GM19463 (cell line): ENCODE measurements at regions not wholly inside any gene's neighbourhood (a gene's known extent, or its start where the extent isn't known, plus 50 kb on each side); places are given as distances from the start of the nearest gene placed in this dataset.
A peak's percentile ranks its signal among the peaks of the same experiment; 100 is the strongest.

Experiments
- ATAC-seq: cut with Tn5 transposase; IDR thresholded peaks from one replicate; pipeline ENCODE4 v1.9.1; 2021; ENCODE audit warnings: mild to moderate bottlenecking, moderate library complexity; ENCODE audit not compliant: unreplicated experiment

DNA sequence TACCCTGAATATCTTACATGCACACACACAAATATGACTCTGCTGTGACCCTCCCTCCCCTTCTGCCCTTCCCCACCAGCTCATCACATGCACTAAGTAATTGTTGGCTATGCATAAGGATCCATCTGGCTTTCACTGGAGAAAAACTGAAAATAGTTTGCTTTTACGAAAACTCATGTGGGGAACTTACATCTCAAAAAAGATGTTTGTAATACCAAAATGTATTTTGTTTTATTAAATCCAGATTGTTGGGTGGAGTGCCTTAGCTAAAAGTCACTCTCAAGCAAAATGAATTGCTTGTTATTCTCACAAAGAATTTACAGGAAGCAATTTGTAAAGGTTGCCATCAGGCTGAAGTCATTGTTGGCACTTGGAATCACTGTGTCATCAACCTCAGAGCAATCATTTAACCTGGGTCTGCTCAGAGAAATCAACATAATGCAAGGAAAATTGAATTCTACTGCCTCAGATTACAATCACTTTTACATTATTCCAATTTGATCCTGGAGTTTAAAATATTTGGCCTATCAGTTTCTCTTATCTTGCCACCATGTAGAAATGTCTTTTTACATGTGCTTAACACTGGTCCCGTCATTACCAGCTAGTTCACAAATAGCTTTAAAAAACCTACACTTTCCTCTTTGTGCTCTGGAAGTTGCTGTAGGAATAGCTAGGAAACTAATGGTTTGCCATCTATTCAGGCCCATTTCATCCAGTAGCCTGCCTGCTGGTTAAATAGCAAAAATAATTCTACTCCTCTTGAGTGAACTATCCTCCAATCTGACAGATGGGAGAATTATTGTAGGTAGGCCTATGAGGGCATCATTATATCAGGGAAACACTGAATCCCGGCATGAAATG, 90.3 kb upstream of the TMEM17 start:
- ATAC-seq, result no peak

DNA sequence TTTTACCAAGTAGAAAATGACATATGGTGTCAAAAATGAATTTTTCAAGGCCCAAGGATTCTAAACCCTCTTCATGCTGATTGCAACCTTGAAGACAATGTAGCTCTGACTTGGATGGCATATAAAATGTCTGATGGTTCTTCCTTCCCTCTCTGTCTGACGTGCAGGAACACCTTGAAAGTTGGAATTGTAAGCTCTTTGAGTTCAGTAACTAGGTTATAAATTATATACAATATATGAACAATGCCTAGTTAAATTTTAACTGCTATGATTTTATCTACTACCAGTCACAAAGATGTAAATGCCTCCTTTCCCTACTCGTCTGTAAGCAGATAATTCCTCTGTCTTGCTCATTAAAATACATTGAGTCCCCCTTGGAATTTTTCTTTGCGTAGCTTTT, 89.5 kb upstream of the TMEM17 start:
- no peak for ATAC-seq

DNA sequence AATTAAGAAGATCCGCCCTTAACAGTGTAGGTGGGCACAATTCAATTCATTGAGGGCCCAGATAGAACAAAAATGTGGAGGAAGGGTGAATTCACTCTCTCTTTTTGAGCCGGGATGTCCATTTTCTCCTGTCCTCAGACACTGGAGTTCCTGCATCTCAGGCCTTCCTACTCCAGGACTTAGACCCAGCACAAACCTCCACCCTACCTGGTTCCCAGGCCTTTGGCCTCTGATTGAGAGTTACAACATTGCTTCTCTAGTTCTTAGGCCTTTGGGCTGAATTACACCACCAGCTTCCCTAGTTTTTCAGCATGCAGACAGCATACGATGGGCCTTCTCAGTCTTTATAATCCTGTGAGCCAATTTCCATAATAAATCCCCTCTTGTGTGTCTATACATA, 87.8 kb upstream of the TMEM17 start:
- ATAC-seq, result no peak

DNA sequence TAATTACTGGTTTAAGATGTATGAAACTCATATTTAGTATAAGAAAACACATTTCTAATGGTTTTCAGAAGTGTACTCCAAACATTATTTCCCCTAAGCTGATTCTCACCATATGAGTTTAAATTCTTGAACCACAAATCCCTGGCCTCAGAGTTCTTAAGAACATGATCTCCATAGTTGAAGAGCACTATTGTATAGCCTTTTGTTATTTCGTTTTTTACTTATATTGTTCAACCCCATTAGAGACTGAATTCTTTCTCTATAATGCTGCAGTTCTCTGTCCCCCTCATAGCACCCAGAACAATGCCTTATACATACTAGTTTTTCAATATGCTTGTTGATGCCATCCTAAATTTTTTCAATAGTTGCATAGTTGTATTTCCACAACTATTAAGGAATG, 85.5 kb upstream of the TMEM17 start:
- ATAC-seq, result no peak

DNA sequence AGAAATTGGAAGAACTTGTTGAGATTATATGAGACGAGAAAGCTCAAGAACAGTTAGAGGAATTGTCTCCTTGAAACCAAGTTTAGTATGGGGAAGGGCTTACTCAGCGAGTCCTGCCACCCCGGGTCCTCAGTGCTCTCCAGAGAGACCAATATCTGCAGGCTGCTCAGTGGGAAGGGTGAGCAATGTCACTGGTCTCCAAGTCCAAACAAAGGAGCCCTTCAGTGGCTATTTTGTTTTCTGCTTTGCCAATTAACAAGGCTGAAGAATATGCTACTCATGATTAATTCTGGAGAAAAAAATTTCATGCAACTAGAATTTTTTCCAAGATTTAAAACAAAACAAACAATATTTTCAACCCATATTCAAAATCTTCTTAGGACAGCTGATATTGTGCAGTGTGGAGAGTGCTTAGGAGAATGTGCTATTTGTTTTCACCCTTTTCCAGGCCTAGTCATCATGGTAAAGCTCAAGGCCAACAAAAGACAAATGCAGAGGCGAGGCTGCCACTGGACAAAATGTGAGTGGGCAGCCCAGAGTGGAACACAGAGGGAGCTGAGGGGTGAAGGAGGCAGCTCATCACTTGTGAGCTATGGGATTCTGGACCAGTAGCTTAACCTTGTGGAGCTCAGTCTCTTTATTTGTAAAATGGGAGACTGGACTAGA, 83.8 kb upstream of the TMEM17 start:
- no peak for ATAC-seq

DNA sequence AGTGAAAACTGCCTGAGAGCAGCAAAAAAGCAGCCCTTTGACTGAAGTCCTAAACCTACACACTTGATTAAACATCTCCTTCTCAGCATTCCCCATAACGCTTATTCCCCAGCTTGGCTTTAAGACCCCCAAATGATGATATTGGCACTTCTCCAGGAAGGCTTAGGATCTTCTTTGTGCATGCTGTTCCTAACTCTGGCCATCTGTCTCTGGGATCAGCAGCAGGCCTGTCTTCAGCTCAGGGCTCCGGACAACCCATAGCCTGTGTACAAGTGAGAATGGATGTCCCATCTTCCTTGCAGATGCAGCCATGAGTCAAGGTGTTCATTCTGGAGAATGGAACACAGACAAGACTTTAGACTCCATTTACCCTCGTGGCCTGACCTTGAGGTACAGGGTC, 81.6 kb upstream of the TMEM17 start:
- ATAC-seq, result no peak

DNA sequence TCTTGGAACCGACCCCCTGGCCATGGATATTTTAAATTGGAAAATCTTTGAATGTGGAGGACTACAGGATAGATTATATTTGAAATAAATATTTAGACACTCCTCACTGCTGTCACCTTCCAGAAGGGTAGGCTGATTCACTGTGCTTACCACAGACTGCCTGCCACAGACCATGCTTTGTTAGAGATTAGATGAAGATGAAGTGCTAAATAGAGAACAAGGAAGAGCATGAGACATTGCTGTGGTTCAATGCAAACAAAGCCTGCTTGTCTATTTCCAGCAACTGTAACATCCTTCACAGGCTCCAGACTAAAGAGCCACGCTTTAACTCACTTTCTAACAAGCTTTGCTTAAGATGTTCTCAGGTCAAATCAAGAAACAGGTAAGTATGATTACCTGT, 81.0 kb upstream of the TMEM17 start:
- ATAC-seq, result peak; percentile 85

DNA sequence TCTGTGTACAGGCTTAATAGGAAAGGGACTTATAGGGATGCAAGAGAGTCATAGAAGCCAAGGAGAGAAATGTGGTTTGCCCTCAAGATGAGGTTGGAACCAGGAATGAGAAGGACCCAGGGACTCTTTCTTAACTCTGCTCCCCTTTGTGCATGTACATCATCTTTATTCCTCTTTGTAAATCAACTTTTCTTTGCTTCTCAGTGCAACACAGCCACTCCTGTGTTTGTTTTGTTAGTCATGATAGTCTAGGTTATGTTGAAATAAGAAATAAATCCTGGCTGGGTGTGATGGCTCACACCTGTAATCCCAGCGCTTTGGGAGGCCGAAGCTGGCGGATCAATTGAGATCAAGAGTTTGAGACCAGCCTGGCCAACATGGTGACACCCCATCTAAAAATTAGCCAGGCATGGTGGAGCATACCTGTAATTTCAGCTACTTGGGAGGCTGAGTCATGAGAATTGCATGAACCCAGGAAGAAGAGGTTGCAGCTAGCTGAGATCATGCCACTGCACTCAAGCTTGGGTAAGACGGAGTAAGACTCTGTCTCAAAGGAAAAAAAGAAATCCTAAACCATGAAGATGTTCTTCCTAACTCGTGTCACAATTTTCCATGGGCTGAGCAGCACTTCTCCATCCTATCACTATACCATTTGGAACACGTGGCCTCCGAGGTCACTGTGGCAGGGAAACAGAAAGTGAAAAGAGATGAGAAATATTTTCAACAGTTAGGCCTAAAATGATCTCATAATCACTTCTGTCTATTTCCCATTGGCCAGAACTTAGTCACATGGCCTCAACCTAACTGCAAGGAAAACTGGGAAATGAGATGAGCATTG, 73.0 kb upstream of the TMEM17 start:
- no peak for ATAC-seq

DNA sequence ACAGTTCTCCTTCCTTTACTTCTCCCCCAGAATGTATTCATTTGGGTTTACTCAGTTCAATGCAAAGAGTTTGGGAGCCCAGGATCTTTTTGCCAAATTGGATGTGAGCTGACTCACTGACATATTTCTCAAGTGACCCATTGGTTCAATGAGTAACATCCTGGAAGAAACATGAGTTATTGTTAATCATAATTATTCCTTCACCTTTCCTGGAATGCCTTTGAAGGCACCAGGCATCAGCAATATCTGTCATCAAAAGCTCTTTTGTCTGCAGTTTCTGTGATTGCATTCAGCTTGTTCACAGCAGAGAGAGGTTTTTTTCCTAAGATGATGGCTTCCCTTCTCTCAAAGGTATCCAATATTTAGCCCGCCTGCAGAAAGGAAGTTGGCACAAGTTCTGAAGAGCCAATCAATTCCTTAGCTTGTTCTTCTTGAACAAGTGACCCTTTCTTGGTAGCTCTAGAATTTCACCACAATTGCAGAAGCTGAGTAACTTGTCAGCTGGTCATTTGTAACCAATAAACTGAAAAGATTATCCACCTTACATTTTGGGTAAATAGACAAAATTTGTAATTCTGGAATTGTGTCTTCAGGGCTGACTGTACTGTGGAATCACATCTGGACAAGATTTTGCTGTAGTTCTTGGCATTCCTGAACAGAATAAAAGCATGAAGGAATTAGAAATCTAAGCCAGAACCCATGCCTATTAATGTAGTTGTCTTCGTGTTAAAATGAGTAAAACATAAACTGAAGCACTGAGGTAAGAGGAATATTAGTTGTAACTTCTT, 72.2 kb upstream of the TMEM17 start:
- ATAC-seq, result no peak

DNA sequence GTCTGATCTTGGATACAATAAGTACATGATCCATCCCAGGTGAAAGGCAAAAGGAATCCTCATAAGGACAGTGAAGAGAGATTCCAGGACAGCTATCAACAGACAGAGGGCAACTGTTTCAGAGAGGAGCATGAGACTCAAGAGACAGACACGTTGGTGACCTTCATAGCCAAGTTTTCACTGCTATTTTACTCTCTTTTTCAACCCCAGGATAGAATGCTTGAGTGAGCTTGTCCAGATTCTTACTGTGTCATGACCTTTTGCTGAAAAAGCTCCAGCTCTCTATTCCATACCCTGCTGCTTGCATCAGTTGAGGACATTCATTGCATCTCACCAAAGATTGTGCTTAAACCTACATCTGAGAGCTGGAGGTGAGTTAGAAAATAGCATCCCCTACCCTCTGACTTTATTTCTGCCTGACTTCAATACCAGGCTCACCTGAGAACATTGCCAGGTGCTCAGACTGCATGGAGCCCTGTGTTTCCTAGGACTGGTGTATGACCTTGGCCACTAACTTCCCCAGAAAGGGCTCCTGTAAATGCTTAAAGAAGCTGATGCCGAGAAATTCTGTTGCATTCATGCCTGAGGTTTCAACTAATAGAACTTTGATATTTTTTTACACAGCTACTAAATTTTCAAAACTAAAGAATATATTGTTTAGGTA, 70.4 kb upstream of the TMEM17 start:
- no peak for ATAC-seq

DNA sequence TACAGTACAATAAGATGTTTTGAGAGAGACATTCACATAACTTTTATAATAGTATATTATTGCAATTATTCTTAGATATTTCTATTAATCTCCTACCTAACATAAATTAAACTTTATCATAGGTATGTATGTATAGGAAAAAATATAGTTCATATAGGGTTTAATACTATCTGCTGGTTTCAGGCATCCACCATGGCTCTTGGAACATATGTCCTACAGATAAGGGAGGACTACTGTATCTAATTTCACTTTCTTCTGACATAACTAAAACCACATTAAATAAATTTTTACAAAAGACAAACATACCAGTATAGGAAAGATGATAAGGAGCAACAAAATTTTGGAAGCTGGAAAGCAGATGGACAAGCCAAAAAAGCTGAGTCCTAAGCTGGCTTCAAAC, 67.9 kb upstream of the TMEM17 start:
- ATAC-seq, result no peak

DNA sequence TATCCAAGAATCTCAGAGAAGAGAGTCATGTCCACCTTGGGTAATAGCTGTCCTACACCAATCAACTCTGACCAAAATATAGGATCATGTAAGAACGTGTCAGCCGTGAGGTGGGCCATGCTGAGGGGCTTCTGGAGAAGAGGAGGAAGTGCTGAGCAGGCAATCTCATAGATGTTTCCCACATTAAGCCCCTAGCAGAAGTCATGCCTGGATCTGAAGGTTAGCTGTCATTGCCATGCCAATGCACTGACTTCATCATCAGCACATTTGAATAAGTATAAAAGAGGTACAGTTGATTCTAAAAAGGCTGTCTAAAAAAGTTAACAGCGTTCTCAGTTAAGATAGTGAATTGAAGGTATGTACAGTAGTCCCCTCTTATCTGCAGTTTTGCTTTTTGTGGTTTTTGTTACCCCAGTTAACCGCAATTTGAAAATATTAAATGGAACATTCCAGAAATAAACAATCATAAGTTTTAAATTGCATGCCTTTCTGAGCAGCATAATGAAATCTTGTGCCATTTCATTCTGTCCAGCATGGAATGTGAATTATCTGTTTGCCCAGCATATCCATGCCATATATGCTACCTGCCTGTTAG, 67.2 kb upstream of the TMEM17 start:
- ATAC-seq, result no peak

DNA sequence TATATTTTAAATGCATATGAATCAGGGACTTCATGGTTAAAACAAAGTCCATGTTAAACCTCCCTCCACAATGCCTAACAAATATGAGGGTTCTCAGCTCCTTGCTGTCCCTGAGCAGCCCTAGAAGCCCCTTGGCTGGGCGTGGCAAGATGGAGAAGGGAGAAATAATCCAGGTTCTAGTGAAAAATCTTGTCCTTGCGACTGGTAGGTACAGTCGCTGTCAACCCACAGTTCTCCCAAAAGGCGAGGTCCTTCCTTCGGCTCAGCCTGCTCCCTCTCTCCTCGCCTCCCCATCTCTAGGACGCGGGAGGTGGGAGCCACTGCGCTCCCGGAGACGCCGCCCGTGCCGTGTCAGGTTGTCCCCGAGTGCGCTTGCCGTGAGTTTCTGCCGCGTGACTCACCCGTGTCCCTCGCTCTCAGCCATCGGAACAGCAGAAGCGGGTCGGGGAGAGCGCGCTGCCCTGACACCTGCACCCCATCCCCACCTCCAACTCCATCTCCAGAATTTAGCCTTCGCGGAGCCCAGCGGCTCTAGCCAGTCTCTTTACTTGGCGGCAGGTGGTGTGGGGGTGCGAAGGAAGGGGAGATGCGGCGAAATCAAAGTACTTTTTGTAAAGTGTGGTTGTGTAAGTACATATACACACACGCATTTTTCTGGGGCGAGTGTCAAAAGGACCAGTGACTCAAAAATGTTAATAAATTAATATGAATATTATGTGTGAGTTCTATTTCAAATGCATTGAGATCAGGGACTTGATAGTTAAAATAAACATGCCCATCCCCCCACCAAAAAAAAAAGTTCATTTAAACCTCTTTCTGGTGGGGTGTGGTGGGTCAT, 65.1 kb upstream of the TMEM17 start:
- ATAC-seq, result no peak

DNA sequence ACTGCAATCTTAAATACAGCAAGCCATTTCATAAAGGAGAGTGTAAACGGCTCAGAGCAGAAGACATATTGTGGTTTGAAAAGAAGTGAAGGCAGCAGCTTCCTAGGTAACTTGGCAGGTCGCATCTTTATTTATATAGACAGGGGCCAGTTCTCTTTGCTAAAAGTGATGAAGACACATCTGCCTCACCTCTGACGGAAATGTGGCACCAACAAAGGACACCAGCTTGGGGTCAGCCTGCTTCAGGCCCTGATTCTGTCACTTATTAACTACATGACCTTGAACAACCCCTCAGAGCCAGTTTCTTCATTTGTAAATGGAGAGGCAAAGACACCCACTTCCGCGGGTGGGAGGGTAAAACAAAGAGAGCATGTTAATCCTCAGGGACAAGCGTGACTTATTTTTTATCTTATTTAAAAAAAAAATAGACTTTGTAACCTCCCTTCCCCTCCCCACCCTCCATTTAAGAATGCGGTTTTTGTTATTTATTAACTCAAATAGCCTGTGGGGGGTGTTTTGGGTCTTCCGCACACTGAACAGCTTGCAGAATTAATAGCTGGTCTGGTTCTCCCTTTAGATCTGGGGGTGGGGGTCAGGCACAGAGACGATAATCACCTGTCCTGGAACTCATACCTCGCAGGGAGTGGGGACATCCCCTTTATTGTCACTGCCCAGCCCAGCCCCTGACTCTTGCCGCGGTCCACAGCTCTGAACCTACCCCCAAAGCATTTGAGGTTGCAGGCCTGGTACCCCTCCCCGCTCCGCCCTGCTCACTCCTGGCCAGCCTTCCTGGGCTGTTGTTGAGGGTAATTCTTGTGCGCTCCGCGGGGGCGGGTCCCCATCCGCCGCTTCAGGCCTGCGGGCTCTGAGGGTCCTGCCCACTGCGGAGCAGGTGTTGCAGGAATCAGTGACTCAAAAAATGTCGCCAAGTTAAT, 64.2 kb upstream of the TMEM17 start:
- ATAC-seq, result no peak

DNA sequence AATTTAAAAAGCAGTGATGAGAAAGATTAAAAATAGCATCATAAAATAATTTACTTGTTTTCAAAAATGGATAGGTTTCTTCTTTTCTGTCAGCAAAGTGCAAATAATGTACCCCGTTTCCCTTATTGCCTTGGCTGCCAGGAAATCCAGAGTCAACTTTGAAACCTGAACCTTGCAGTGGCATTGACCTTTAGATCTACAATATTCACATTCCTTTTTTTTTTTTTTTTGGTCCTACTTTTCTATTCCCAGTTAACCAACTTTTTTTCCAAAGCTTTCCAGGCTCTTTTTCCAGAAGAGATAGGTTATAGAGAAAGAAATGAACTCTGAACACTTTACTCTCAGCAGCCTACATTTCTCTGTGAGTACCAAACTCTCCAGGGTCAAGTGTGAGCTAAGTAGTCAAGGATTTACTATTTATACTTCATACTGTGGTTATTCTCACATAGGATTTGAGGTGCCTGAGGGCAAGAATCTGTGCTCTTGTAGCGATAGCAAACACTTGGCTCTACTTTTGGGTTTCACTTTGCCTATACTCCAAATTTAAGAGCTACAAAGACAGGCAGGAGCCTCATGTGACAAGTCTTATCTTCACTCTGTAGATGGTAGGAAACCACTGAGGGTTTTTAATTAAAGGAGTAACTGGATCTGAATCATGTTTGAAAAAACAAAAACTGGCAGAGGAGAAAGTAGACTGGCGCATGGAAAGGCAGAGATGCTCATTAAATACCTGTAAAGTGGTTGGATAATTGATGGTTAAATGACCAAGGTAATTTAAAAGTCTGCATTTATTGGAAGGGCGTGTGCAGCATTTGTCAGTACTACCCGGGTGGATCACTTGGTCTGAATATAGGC, 63.2 kb upstream of the TMEM17 start:
- no peak for ATAC-seq

DNA sequence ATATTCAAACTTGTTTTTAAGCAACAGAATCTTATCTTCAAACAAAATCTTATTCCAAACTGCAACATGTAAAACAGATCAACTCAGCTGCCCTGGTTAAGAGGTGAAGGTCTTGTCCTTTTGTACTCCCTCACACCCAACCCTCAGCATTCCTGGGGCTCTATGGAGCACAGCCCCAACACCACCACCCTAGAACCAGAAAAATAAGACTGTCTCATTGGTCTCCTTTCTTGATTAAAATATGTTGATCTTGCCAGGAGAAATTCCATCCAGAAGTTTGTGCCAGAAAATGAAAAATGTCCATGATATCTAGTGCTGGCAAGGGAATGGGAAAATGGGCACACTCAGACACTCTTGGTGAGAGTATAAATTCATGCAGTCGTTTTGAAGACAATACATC, 62.1 kb upstream of the TMEM17 start:
- ATAC-seq, result no peak

DNA sequence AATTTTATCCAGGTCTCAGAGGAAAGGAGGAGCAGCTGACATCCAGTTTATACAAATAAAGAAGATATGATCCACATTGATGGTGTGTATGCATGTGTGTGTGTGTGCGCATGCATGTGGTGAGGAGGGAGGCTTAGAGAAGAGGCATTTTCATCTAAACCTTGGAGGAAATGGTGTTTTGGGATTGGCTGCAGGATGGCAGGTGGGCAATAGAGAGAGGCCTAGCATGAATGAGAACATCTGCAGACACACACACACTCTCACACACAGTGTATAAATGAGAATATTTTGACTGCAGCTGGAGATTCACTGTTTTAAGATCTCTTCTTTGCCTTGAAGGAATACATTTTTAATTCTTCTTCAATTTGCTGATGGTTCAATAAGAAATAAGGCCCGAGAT, 61.7 kb upstream of the TMEM17 start:
- ATAC-seq, result no peak
